ENCODE measurements at regions not wholly inside any gene's neighbourhood (a gene's known extent, or its start where the extent isn't known, plus 50 kb on each side); places are given as distances from the start of the nearest gene placed in this dataset.

DNA sequence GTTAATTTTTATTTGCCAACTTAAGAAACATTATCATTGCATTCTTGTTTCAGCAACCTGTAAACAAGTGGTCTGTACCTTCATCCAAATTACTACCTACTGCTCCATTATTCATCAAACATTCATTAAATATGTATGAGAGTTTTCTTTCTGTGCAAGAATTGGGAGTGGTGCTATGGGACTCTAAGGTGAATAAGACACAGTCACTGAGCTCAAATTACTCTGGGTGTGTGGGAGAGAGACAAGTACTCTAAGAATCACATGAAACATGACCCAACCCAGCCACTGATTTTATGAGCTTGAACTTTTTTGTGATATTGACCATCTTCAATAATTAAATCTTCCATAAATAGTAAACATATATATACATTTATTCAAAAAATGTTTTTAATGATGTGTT is 227.2 kb upstream of the TP63 start:
- no peaks in the 10 kb centered on the region for H3K27me3 ChIP-seq (ENCODE audit: insufficient read depth, poor library complexity, severe bottlenecking)
- no peak overlapping the region for H3K27ac ChIP-seq (replicated peaks)
- no peak overlapping the region for H3K4me3 ChIP-seq (replicated peaks; ENCODE audit: insufficient read depth, low read length)
- no peak for DNase-seq (ENCODE audit: low read depth in 1 of 2, low spot score in 1 of 2)
- TF ChIP-seq, protein P1, sequence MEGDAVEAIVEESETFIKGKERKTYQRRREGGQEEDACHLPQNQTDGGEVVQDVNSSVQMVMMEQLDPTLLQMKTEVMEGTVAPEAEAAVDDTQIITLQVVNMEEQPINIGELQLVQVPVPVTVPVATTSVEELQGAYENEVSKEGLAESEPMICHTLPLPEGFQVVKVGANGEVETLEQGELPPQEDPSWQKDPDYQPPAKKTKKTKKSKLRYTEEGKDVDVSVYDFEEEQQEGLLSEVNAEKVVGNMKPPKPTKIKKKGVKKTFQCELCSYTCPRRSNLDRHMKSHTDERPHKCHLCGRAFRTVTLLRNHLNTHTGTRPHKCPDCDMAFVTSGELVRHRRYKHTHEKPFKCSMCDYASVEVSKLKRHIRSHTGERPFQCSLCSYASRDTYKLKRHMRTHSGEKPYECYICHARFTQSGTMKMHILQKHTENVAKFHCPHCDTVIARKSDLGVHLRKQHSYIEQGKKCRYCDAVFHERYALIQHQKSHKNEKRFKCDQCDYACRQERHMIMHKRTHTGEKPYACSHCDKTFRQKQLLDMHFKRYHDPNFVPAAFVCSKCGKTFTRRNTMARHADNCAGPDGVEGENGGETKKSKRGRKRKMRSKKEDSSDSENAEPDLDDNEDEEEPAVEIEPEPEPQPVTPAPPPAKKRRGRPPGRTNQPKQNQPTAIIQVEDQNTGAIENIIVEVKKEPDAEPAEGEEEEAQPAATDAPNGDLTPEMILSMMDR (IDR thresholded peaks at IDR 0.05; ENCODE audit: insufficient read depth, low read length), result no peak
- TF ChIP-seq, protein P2, sequence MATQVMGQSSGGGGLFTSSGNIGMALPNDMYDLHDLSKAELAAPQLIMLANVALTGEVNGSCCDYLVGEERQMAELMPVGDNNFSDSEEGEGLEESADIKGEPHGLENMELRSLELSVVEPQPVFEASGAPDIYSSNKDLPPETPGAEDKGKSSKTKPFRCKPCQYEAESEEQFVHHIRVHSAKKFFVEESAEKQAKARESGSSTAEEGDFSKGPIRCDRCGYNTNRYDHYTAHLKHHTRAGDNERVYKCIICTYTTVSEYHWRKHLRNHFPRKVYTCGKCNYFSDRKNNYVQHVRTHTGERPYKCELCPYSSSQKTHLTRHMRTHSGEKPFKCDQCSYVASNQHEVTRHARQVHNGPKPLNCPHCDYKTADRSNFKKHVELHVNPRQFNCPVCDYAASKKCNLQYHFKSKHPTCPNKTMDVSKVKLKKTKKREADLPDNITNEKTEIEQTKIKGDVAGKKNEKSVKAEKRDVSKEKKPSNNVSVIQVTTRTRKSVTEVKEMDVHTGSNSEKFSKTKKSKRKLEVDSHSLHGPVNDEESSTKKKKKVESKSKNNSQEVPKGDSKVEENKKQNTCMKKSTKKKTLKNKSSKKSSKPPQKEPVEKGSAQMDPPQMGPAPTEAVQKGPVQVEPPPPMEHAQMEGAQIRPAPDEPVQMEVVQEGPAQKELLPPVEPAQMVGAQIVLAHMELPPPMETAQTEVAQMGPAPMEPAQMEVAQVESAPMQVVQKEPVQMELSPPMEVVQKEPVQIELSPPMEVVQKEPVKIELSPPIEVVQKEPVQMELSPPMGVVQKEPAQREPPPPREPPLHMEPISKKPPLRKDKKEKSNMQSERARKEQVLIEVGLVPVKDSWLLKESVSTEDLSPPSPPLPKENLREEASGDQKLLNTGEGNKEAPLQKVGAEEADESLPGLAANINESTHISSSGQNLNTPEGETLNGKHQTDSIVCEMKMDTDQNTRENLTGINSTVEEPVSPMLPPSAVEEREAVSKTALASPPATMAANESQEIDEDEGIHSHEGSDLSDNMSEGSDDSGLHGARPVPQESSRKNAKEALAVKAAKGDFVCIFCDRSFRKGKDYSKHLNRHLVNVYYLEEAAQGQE (IDR thresholded peaks at IDR 0.05; ENCODE audit: insufficient replicate concordance, low read depth), result no peak
- TF ChIP-seq SPI1 (IDR thresholded peaks at IDR 0.05; ENCODE audit: borderline replicate concordance, low read depth) (no peak), POLR2AphosphoS5 (IDR thresholded peaks at IDR 0.05; ENCODE audit: low read depth) (no peak), GABPA (IDR thresholded peaks at IDR 0.05; ENCODE audit: low read depth) (no peak)

- Histone ChIP-seq H3K4me3 (replicated peaks; ENCODE audit: insufficient read depth, low read length) (no peak overlapping the region), H3K27ac (replicated peaks) (no peak overlapping the region), H3K27me3 (ENCODE audit: insufficient read depth, poor library complexity, severe bottlenecking) (no peaks in the 10 kb centered on the region)
- DNase-seq (ENCODE audit: low read depth in 1 of 2, low spot score in 1 of 2), result no peak
- TF ChIP-seq GABPA (IDR thresholded peaks at IDR 0.05; ENCODE audit: low read depth) (no peak), POLR2AphosphoS5 (IDR thresholded peaks at IDR 0.05; ENCODE audit: low read depth) (no peak), SPI1 (IDR thresholded peaks at IDR 0.05; ENCODE audit: borderline replicate concordance, low read depth) (no peak)
- TF ChIP-seq, protein P1 (IDR thresholded peaks at IDR 0.05; ENCODE audit: insufficient read depth, low read length), result no peak
- TF ChIP-seq, protein P2 (IDR thresholded peaks at IDR 0.05; ENCODE audit: insufficient replicate concordance, low read depth), result no peak
Measured at GRCh38 chr3:189404797-189405484, 226.2 kb upstream of the TP63 start.

- DNase-seq (ENCODE audit: low read depth in 1 of 2, low spot score in 1 of 2), result no peak
- no peak overlapping the region for H3K27ac ChIP-seq (replicated peaks)
- no peak overlapping the region for H3K4me3 ChIP-seq (replicated peaks; ENCODE audit: insufficient read depth, low read length)
- TF ChIP-seq, protein P1 (IDR thresholded peaks at IDR 0.05; ENCODE audit: insufficient read depth, low read length), result no peak
- TF ChIP-seq, protein P2 (IDR thresholded peaks at IDR 0.05; ENCODE audit: insufficient replicate concordance, low read depth), result no peak
- TF ChIP-seq POLR2AphosphoS5 (IDR thresholded peaks at IDR 0.05; ENCODE audit: low read depth), result no peak
- no peak for TF ChIP-seq GABPA (IDR thresholded peaks at IDR 0.05; ENCODE audit: low read depth)
- no peaks in the 10 kb centered on the region for H3K27me3 ChIP-seq (ENCODE audit: insufficient read depth, poor library complexity, severe bottlenecking)
Measured at GRCh38 chr3:189406148-189406547, 225.0 kb upstream of the TP63 start.

Data from HL-60 (cell line).